Panc1 (cell line): ENCODE measurements at regions not wholly inside any gene's neighbourhood (a gene's known extent, or its start where the extent isn't known, plus 50 kb on each side); places are given as distances from the start of the nearest gene placed in this dataset.

Experiments used
- ATAC-seq: fragments of 200-7000 bp; cut with Tn5 transposase; 2 replicates; pipeline ENCODE4 v1.9.1; 2020; ENCODE audit warnings: mild to moderate bottlenecking, moderate library complexity
- BruUV-seq: library from RNA; stranded (reverse); fragments of 400-500 nt; replicated peaks from 2 replicates; lab custom pipeline; 2021; lab: Mats Ljungman, UMichigan
- CTCF ChIA-PET: fragments of 300-600 bp; sonication (Branson Sonifier 250); formaldehyde crosslinking; loops from one replicate; lab custom pipeline; 2022; ENCODE audit warnings: antibody characterized with exemption; lab: Charles Lee
- POLR2A ChIA-PET: fragments of 300-600 bp; sonication (Branson Sonifier 250); formaldehyde crosslinking; loops from one replicate; lab custom pipeline; 2022; ENCODE audit warnings: antibody characterized with exemption; lab: Charles Lee
- DNase-seq: peaks from one replicate; pipeline ENCODE4 v3.0.0-alpha.2; 2010; ENCODE audit warnings: low read depth, low spot score
- H3K27ac ChIP-seq: 2 replicates; pipeline ENCODE4 v1.5.1; 2011; ENCODE audit warnings: mild to moderate bottlenecking, low read length, inconsistent platforms
- H3K27me3 ChIP-seq: fragments of 200-500 bp; sonication (Bioruptor generic); 2 replicates; pipeline ENCODE4 v1.6.0; 2014; ENCODE audit warnings: low read length, inconsistent platforms; ENCODE audit not compliant: control insufficient read depth, insufficient read depth
- H3K36me3 ChIP-seq: fragments of 200-500 bp; sonication (Bioruptor generic); 2 replicates; pipeline ENCODE4 v1.5.1; 2014; ENCODE audit warnings: inconsistent platforms, mild to moderate bottlenecking, low read length, moderate library complexity; ENCODE audit not compliant: control insufficient read depth, insufficient read depth
- H3K4me1 ChIP-seq: 2 replicates; pipeline ENCODE4 v1.5.1; 2011; ENCODE audit warnings: inconsistent platforms, mild to moderate bottlenecking, low read length, moderate library complexity; ENCODE audit not compliant: control insufficient read depth, insufficient read depth
- H3K4me3 ChIP-seq, 2 experiments: 2 replicates each; pipeline ENCODE4 v1.5.1; 2011 to 2012; ENCODE audit warnings: low read depth in 2 of 2, low read length in 2 of 2, mild to moderate bottlenecking in 2 of 2, inconsistent platforms in 1 of 2, moderate library complexity in 1 of 2
- H3K9me3 ChIP-seq: fragments of 200-500 bp; sonication (Bioruptor generic); 2 replicates; pipeline ENCODE4 v1.5.1; 2014; ENCODE audit warnings: low read depth, mild to moderate bottlenecking, inconsistent platforms, low read length, moderate library complexity; ENCODE audit not compliant: control insufficient read depth, insufficient read depth
- POLR2AphosphoS5 ChIP-seq: IDR thresholded peaks from 2 replicates; pipeline ENCODE4 v1.6.1; 2012; ENCODE audit warnings: mild to moderate bottlenecking, low read depth, low read length, moderate library complexity
- SIN3A ChIP-seq: IDR thresholded peaks from 2 replicates; pipeline ENCODE4 v1.6.1; 2012; ENCODE audit warnings: low read depth, mild to moderate bottlenecking, low read length, moderate library complexity, borderline replicate concordance; ENCODE audit not compliant: insufficient read depth
- TCF7L2 ChIP-seq: IDR thresholded peaks from 2 replicates; pipeline ENCODE4 v1.6.1; 2011; ENCODE audit warnings: mild to moderate bottlenecking, low read depth, low read length, inconsistent platforms
- in situ Hi-C: cut with HindIII; loops from 2 replicates; pipeline ENCODE4 v1.10.0; 2016; ENCODE audit warnings: low sequenced_read_pairs, low pct_unique_long_range_greater_than_20kb
- intact Hi-C: fragments of 100-400 bp; cut with micrococcal nuclease; formaldehyde crosslinking; loops from one replicate; pipeline ENCODE4 v1.10.0; 2022; ENCODE audit not compliant: unreplicated experiment
- TF ChIP-seq, protein P1 (sequence below), 2 experiments: IDR thresholded peaks; 2 replicates each; pipeline ENCODE4 v1.6.1; 2011 to 2012; ENCODE audit warnings: low read depth in 2 of 2, control low read depth in 1 of 2, low read length in 1 of 2, mild to moderate bottlenecking in 1 of 2, moderate library complexity in 1 of 2; ENCODE audit not compliant: insufficient read depth in 1 of 2
- TF ChIP-seq, protein P2 (sequence below): fragments of 450-650 bp; IDR thresholded peaks from 2 replicates; pipeline ENCODE4 v1.5.1; 2017; ENCODE audit warnings: mild to moderate bottlenecking

DNA sequence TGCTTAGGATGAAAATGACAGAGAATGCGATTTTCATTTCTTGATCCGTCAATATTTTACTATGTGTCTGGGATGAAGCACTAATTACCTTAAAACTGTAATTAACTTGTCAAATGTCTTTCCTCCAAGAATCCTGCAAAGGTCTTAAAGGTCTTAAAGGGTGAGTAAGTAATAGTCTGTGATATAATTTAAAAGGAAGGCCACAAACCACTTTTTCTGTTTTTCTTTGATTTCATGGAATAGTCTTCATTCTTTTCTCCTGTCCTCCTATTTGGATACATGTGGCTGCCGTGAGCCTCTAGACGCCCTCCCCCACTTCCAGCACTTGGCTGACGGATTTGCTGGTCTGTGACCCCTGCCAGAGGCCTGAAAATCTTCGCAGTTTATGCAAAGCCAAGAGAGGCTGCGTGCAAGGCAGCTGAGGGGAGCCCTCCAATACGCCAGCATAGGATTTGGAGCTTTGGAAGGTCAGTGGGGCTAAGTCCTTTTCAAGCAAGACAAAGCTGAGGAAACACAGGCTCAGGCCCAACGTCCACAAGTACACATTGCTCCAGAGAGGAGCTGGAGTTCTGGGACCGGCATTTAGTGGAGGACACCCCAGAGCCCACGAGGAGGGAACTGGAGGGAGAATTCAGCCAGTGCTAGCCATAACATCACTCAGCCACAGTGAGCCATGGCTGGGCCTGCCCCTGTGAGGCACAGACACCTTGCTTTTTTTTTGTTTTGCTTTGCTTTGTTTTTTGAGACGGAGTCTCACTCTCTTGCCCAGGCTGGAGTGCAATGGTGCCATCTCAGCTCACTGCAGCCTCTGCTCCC, 382.6 kb downstream of the SMOC2 start:
- Histone ChIP-seq H3K4me1 (no peaks in the 10 kb centered on the region), H3K27ac (no peak overlapping the region), H3K36me3 (no peaks in the 10 kb centered on the region), H3K4me3 (no peak overlapping the region), H3K9me3 (no peaks in the 10 kb centered on the region), H3K27me3 (no peaks in the 10 kb centered on the region)
- TF ChIP-seq, protein P1, sequence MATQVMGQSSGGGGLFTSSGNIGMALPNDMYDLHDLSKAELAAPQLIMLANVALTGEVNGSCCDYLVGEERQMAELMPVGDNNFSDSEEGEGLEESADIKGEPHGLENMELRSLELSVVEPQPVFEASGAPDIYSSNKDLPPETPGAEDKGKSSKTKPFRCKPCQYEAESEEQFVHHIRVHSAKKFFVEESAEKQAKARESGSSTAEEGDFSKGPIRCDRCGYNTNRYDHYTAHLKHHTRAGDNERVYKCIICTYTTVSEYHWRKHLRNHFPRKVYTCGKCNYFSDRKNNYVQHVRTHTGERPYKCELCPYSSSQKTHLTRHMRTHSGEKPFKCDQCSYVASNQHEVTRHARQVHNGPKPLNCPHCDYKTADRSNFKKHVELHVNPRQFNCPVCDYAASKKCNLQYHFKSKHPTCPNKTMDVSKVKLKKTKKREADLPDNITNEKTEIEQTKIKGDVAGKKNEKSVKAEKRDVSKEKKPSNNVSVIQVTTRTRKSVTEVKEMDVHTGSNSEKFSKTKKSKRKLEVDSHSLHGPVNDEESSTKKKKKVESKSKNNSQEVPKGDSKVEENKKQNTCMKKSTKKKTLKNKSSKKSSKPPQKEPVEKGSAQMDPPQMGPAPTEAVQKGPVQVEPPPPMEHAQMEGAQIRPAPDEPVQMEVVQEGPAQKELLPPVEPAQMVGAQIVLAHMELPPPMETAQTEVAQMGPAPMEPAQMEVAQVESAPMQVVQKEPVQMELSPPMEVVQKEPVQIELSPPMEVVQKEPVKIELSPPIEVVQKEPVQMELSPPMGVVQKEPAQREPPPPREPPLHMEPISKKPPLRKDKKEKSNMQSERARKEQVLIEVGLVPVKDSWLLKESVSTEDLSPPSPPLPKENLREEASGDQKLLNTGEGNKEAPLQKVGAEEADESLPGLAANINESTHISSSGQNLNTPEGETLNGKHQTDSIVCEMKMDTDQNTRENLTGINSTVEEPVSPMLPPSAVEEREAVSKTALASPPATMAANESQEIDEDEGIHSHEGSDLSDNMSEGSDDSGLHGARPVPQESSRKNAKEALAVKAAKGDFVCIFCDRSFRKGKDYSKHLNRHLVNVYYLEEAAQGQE (IDR thresholded peaks at IDR 0.05; ENCODE audit: insufficient read depth in 1 of 2, low read depth in 2 of 2, low read length in 1 of 2) = no peak
- DNase-seq (no peak), ATAC-seq (no peak)
- in situ Hi-C loops = no loop called here
- POLR2A ChIA-PET = no interaction called here
- no TSS peak for BruUV-seq
- intact Hi-C loops = no loop called here
- CTCF ChIA-PET = no interaction called here

DNA sequence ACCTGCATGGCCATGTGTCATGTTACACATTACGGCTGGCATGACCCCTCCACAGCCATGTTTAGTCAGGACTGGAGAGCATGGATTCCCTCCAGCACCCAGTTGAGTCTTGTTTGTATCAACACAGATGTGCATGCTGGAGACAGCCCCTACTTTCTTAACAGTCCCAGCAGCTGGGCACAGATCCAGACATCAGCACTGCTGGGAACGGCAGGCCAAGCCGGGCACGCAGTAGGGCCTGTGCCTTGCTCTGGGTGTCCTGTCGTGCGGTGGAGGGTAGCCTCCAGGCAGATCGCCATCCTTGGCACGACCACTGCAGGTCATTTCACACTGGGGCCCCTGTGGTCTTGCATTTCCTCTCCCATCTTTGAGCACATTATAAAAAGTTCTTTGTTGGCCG, 381.4 kb downstream of the SMOC2 start:
- ATAC-seq (no peak), DNase-seq (no peak)
- ChIA-PET POLR2A (no interaction called here), CTCF (no interaction called here)
- Histone ChIP-seq H3K27me3 (no peaks in the 10 kb centered on the region), H3K27ac (no peak overlapping the region), H3K9me3 (no peaks in the 10 kb centered on the region), H3K4me1 (no peaks in the 10 kb centered on the region), H3K4me3 (no peak overlapping the region), H3K36me3 (no peaks in the 10 kb centered on the region)
- in situ Hi-C loops (no loop called here), intact Hi-C loops (no loop called here)
- TF ChIP-seq TCF7L2 (no peak), SIN3A (no peak), POLR2AphosphoS5 (no peak)
- TF ChIP-seq, protein P1 (IDR thresholded peaks at IDR 0.05; ENCODE audit: insufficient read depth in 1 of 2, low read depth in 2 of 2, low read length in 1 of 2) = no peak
- TF ChIP-seq, protein P2, sequence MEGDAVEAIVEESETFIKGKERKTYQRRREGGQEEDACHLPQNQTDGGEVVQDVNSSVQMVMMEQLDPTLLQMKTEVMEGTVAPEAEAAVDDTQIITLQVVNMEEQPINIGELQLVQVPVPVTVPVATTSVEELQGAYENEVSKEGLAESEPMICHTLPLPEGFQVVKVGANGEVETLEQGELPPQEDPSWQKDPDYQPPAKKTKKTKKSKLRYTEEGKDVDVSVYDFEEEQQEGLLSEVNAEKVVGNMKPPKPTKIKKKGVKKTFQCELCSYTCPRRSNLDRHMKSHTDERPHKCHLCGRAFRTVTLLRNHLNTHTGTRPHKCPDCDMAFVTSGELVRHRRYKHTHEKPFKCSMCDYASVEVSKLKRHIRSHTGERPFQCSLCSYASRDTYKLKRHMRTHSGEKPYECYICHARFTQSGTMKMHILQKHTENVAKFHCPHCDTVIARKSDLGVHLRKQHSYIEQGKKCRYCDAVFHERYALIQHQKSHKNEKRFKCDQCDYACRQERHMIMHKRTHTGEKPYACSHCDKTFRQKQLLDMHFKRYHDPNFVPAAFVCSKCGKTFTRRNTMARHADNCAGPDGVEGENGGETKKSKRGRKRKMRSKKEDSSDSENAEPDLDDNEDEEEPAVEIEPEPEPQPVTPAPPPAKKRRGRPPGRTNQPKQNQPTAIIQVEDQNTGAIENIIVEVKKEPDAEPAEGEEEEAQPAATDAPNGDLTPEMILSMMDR = no peak
- no TSS peak for BruUV-seq
